ENCODE measurements at regions not wholly inside any gene's neighbourhood (a gene's known extent, or its start where the extent isn't known, plus 50 kb on each side); places are given as distances from the start of the nearest gene placed in this dataset.
A peak's percentile ranks its signal among the peaks of the same experiment; 100 is the strongest.

DNA sequence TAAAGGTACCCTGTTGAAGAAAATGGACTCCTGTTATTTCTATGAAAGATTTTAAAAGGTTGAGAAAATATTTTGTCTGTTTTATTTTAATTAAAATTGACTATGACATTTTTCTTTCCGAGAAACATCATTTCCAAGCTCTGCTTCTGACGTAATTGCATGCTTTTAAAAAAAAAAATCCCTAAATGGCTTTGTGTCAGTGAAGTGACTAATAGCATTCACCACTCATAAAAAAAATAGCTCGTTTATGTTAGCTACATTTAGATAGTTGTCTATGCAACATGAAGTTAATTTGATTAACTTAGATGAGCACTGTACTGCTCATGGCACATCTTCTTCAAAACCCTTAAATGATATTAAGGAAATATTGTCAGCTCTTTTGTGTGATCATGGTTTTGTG lies 105.1 kb upstream of the KLHL13 start:
- no peak for ATAC-seq
- TF ChIP-seq, protein P1, sequence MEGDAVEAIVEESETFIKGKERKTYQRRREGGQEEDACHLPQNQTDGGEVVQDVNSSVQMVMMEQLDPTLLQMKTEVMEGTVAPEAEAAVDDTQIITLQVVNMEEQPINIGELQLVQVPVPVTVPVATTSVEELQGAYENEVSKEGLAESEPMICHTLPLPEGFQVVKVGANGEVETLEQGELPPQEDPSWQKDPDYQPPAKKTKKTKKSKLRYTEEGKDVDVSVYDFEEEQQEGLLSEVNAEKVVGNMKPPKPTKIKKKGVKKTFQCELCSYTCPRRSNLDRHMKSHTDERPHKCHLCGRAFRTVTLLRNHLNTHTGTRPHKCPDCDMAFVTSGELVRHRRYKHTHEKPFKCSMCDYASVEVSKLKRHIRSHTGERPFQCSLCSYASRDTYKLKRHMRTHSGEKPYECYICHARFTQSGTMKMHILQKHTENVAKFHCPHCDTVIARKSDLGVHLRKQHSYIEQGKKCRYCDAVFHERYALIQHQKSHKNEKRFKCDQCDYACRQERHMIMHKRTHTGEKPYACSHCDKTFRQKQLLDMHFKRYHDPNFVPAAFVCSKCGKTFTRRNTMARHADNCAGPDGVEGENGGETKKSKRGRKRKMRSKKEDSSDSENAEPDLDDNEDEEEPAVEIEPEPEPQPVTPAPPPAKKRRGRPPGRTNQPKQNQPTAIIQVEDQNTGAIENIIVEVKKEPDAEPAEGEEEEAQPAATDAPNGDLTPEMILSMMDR (IDR thresholded peaks at IDR 0.05) = no peak
- Mint-ChIP-seq H3K4me1 (ENCODE audit: low read depth) (peaks cover 3% of the 10 kb centered on the region), H3K4me3 (no peak overlapping the region), H3K36me3 (ENCODE audit: low read depth) (no peaks in the 10 kb centered on the region), H3K27ac (no peak overlapping the region), H3K9me3 (no peaks in the 10 kb centered on the region), H3K27me3 (no peaks in the 10 kb centered on the region)
- POLR2A ChIA-PET = no interaction called here
- intact Hi-C loops (cut with micrococcal nuclease) = no loop called here
- DNase-seq = no peak
- CTCF ChIA-PET = no interaction called here

DNA sequence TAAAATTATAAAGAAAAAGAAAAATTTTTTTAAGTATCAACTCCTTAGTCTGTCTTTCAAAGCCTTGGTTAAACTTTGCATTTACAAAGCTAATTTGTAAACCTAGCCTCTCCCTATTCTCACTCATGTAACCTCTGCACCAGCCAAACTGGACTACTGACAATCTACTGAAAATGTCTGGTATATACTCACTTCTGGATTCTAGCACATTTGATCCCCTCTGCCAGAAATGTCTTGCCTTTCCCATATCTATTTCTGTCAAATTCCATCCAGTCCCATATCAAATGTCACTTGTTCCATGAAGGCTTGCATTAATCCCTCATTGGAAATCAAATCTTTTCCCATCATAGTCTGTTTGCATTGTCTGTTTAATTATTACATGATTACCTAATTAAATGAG lies 105.8 kb upstream of the KLHL13 start:
- ChIA-PET POLR2A (no interaction called here), CTCF (no interaction called here)

DNA sequence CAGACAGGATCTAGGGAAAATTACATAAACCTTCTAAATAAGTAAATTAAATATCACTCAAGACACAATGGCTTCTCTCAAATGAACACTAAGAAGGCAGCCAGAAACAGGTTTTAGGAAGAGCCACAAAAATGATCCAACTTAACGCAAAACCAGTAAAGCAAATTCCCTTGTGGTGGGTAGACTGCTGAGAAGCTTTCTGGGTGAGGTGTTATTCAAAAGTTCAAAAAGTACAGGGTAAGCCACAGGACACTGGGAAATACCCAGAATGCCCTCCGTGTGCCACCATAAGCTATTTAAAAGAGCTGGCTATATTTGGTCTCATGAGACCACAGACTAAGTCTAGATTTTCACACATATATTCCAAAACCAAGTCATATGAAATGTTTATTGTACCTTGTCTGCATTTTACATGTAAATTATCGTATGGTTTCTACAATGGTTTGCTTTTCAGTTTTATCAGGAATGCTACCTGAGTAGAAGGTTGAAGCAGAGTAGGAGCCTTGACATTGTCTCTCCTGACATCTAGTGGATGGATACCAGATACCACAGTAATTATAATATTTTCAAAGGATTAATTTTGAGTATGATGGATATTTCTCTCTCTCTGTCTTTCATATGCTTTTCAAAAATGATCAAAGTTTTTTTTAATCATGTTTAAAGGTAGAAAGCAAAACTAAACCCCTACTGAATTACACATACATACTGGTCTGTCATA lies 109.3 kb upstream of the KLHL13 start:
- H3K9me3 Mint-ChIP-seq = no peaks in the 10 kb centered on the region
- no peaks in the 10 kb centered on the region for H3K27me3 Mint-ChIP-seq
- intact Hi-C loops (cut with micrococcal nuclease) = no loop called here
- ChIA-PET POLR2A (no interaction called here), CTCF (no interaction called here)
- TF ChIP-seq, protein P1 (IDR thresholded peaks at IDR 0.05) = peak; percentile 46
- ATAC-seq (peak; percentile 42), DNase-seq (peak; percentile 1)
- no peak overlapping the region for H3K4me3 Mint-ChIP-seq
- no peaks in the 10 kb centered on the region for H3K36me3 Mint-ChIP-seq (ENCODE audit: low read depth)
- no peak overlapping the region for H3K27ac Mint-ChIP-seq
- H3K4me1 Mint-ChIP-seq (ENCODE audit: low read depth) = peaks cover 3% of the 10 kb centered on the region

More for the DNA sequence above, 105.8 kb upstream of the KLHL13 start:
- Mint-ChIP-seq H3K4me1 (ENCODE audit: low read depth) (peaks cover 3% of the 10 kb centered on the region), H3K27me3 (no peaks in the 10 kb centered on the region), H3K27ac (no peak overlapping the region), H3K4me3 (no peak overlapping the region), H3K9me3 (no peaks in the 10 kb centered on the region), H3K36me3 (ENCODE audit: low read depth) (no peaks in the 10 kb centered on the region)
- intact Hi-C loops (cut with micrococcal nuclease) = no loop called here
- ATAC-seq (no peak), DNase-seq (no peak)
- TF ChIP-seq, protein P1 (IDR thresholded peaks at IDR 0.05) = no peak

DNA sequence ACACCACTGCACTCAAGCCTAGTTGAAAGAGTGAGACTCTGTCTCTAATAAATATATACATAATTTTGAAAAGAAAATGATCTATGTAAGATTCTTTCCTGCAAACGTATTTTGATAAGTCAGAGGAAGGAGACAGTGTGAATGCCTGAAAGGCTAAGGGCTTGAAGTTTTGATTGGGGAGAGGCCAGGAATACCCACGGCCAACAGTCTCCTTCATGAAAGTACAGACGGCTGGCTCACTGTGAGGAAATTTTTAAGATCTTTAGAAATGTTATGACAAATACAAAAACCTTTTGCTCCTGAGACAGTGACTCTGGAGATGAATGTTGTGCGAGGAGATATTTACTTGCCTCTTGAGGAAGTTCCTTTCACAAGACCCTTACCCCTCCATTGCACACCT lies 111.4 kb upstream of the KLHL13 start:
- TF ChIP-seq, protein P1 (IDR thresholded peaks at IDR 0.05) = no peak
- intact Hi-C loops (cut with micrococcal nuclease) = no loop called here
- Mint-ChIP-seq H3K27me3 (peaks cover 2% of the 10 kb centered on the region), H3K36me3 (ENCODE audit: low read depth) (no peaks in the 10 kb centered on the region), H3K9me3 (no peaks in the 10 kb centered on the region), H3K27ac (no peak overlapping the region), H3K4me1 (ENCODE audit: low read depth) (peaks cover 3% of the 10 kb centered on the region), H3K4me3 (no peak overlapping the region)
- ATAC-seq = no peak
- DNase-seq = no peak
- POLR2A ChIA-PET = no interaction called here
- CTCF ChIA-PET = no interaction called here

DNA sequence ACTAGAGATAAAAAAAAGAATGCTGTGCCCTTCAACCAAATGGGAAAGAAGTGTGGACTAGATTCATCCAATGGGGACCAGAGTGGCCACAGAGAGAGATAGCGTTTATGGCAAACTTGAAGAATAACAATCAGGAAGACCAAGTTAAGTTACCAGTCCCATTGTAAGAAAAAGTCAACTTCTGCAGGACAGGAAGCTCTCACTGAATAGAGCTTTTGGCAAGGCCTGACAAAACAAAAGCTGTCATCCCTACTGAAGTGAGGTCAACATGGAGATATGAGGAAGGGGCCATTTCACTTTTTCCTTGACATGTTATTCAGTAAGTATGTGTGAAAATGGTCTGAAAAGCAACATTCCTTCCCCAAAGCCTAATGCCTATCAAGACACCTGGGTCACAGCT lies 111.8 kb upstream of the KLHL13 start:
- peaks cover 3% of the 10 kb centered on the region for H3K4me1 Mint-ChIP-seq (ENCODE audit: low read depth)
- ChIA-PET CTCF (no interaction called here), POLR2A (no interaction called here)
- no peak overlapping the region for H3K4me3 Mint-ChIP-seq
- intact Hi-C loops (cut with micrococcal nuclease) = no loop called here
- DNase-seq = no peak
- no peak for ATAC-seq
- H3K9me3 Mint-ChIP-seq = no peaks in the 10 kb centered on the region
- TF ChIP-seq, protein P1 (IDR thresholded peaks at IDR 0.05) = no peak
- H3K36me3 Mint-ChIP-seq (ENCODE audit: low read depth) = no peaks in the 10 kb centered on the region
- peaks cover 2% of the 10 kb centered on the region for H3K27me3 Mint-ChIP-seq
- H3K27ac Mint-ChIP-seq = no peak overlapping the region
